ENCODE measurements at regions not wholly inside any gene's neighbourhood (a gene's known extent, or its start where the extent isn't known, plus 50 kb on each side); places are given as distances from the start of the nearest gene placed in this dataset.

GRCh38 chr16:80324371-80324770, 216.4 kb upstream of the DYNLRB2 start:
- TF ChIP-seq EP300 (IDR thresholded peaks at IDR 0.05) (no peak), POLR2AphosphoS5 (IDR thresholded peaks at IDR 0.05) (no peak), CTCF (IDR thresholded peaks at IDR 0.05) (no peak), POLR2A (IDR thresholded peaks at IDR 0.05; ENCODE audit: low read depth) (no peak)

GRCh38 chr16:80323808-80324195, 217.0 kb upstream of the DYNLRB2 start:
- DNase-seq (ENCODE audit: extremely low spot score), result no peak
- H3K9me3 ChIP-seq, result no peaks in the 10 kb centered on the region
- H3K36me3 ChIP-seq, result no peaks in the 10 kb centered on the region
- H3K4me3 ChIP-seq, result no peak overlapping the region
- no peaks in the 10 kb centered on the region for H3K4me1 ChIP-seq
- WGBS, result 88% methylated on average over 3 of the region's 3 CpGs
- H3K27ac ChIP-seq (replicated peaks in 1 of 4), result no peak overlapping the region
- no peaks in the 10 kb centered on the region for H3K27me3 ChIP-seq
- no peak for TF ChIP-seq POLR2A (IDR thresholded peaks at IDR 0.05; ENCODE audit: low read depth)
- no peak for TF ChIP-seq POLR2AphosphoS5 (IDR thresholded peaks at IDR 0.05)
- no peak for TF ChIP-seq EP300 (IDR thresholded peaks at IDR 0.05)
- no peak for TF ChIP-seq CTCF (IDR thresholded peaks at IDR 0.05)
- intact Hi-C loops (cut with DNase I), result no loop called here

More at GRCh38 chr16:80324371-80324770, 216.4 kb upstream of the DYNLRB2 start:
- no peak overlapping the region for H3K4me3 ChIP-seq
- intact Hi-C loops (cut with DNase I), result no loop called here
- H3K27me3 ChIP-seq, result no peaks in the 10 kb centered on the region
- 68% methylated on average over 3 of the region's 3 CpGs for WGBS
- DNase-seq (ENCODE audit: extremely low spot score), result no peak
- no peaks in the 10 kb centered on the region for H3K9me3 ChIP-seq
- no peaks in the 10 kb centered on the region for H3K36me3 ChIP-seq
- no peak overlapping the region for H3K27ac ChIP-seq (replicated peaks in 1 of 4)
- no peaks in the 10 kb centered on the region for H3K4me1 ChIP-seq

- Histone ChIP-seq H3K27me3 (no peaks in the 10 kb centered on the region), H3K36me3 (no peaks in the 10 kb centered on the region), H3K27ac (replicated peaks in 1 of 4) (no peak overlapping the region), H3K4me1 (no peaks in the 10 kb centered on the region), H3K4me3 (no peak overlapping the region), H3K9me3 (no peaks in the 10 kb centered on the region)
- DNase-seq (ENCODE audit: extremely low spot score), result no peak
- no peak for TF ChIP-seq CTCF (IDR thresholded peaks at IDR 0.05)
- TF ChIP-seq POLR2AphosphoS5 (IDR thresholded peaks at IDR 0.05), result no peak
- TF ChIP-seq POLR2A (IDR thresholded peaks at IDR 0.05; ENCODE audit: low read depth), result no peak
- TF ChIP-seq EP300 (IDR thresholded peaks at IDR 0.05), result no peak
- 92% methylated on average over 10 of the region's 13 CpGs for WGBS
- intact Hi-C loops (cut with DNase I), result no loop called here
Observed at GRCh38 chr16:80323187-80323807, 217.5 kb upstream of the DYNLRB2 start.

- intact Hi-C loops (cut with DNase I), result no loop called here
- DNase-seq (ENCODE audit: extremely low spot score), result no peak
- WGBS, result 73% methylated on average over 3 of the region's 3 CpGs
- no peaks in the 10 kb centered on the region for H3K9me3 ChIP-seq
- H3K36me3 ChIP-seq, result no peaks in the 10 kb centered on the region
- no peak overlapping the region for H3K27ac ChIP-seq (replicated peaks in 1 of 4)
- no peak overlapping the region for H3K4me3 ChIP-seq
- TF ChIP-seq POLR2AphosphoS5 (IDR thresholded peaks at IDR 0.05) (no peak), CTCF (IDR thresholded peaks at IDR 0.05) (no peak), EP300 (IDR thresholded peaks at IDR 0.05) (no peak), POLR2A (IDR thresholded peaks at IDR 0.05; ENCODE audit: low read depth) (no peak)
- no peaks in the 10 kb centered on the region for H3K27me3 ChIP-seq
- H3K4me1 ChIP-seq, result no peaks in the 10 kb centered on the region
Observed at GRCh38 chr16:80319181-80319580, 221.6 kb upstream of the DYNLRB2 start.

GRCh38 chr16:80318107-80318506, 222.7 kb upstream of the DYNLRB2 start:
- intact Hi-C loops (cut with DNase I), result no loop called here
- 100% methylated on average over 1 of the region's 1 CpG for WGBS
- no peak for TF ChIP-seq POLR2AphosphoS5 (IDR thresholded peaks at IDR 0.05)
- TF ChIP-seq EP300 (IDR thresholded peaks at IDR 0.05), result no peak
- no peak for TF ChIP-seq POLR2A (IDR thresholded peaks at IDR 0.05; ENCODE audit: low read depth)
- Histone ChIP-seq H3K27me3 (no peaks in the 10 kb centered on the region), H3K9me3 (no peaks in the 10 kb centered on the region), H3K4me3 (no peak overlapping the region), H3K4me1 (no peaks in the 10 kb centered on the region), H3K36me3 (no peaks in the 10 kb centered on the region), H3K27ac (replicated peaks in 1 of 4) (no peak overlapping the region)
- no peak for DNase-seq (ENCODE audit: extremely low spot score)

Measured in esophagus muscularis mucosa (tissue), 4 donors.